ENCODE measurements at regions not wholly inside any gene's neighbourhood (a gene's known extent, or its start where the extent isn't known, plus 50 kb on each side); places are given as distances from the start of the nearest gene placed in this dataset.

GRCh38 chr14:58947814-58948445 is 240.5 kb upstream of the DAAM1 start:
- no peak for DNase-seq (ENCODE audit: low spot score)

- DNase-seq (ENCODE audit: low spot score): no peak
These were observed 237.9 kb upstream of the DAAM1 start for GRCh38 chr14:58950555-58950954.

- no peak for DNase-seq (ENCODE audit: low spot score)
These were observed 237.3 kb upstream of the DAAM1 start for GRCh38 chr14:58951143-58951542.

GRCh38 chr14:58954052-58954451 is 234.4 kb upstream of the DAAM1 start:
- DNase-seq (ENCODE audit: low spot score): no peak

GRCh38 chr14:58954901-58955861 is 233.3 kb upstream of the DAAM1 start:
- DNase-seq (ENCODE audit: low spot score): no peak

- DNase-seq (ENCODE audit: low spot score): no peak
These were observed 227.3 kb upstream of the DAAM1 start for GRCh38 chr14:58961045-58961731.

GRCh38 chr14:58963873-58964597 is 224.4 kb upstream of the DAAM1 start:
- DNase-seq (ENCODE audit: low spot score): no peak

- no peak for DNase-seq (ENCODE audit: low spot score)
These were observed 223.9 kb upstream of the DAAM1 start for GRCh38 chr14:58964598-58964928.

- no peak for DNase-seq (ENCODE audit: low spot score)
These were observed 222.9 kb upstream of the DAAM1 start for GRCh38 chr14:58965601-58966000.

GRCh38 chr14:58966997-58967396 is 221.5 kb upstream of the DAAM1 start:
- no peak for DNase-seq (ENCODE audit: low spot score)

GRCh38 chr14:58969951-58970751 is 218.3 kb upstream of the DAAM1 start:
- no peak for DNase-seq (ENCODE audit: low spot score)

- DNase-seq (ENCODE audit: low spot score): no peak
These were observed 216.0 kb upstream of the DAAM1 start for GRCh38 chr14:58972233-58973017.

- DNase-seq (ENCODE audit: low spot score): no peak
These were observed 211.1 kb upstream of the DAAM1 start for GRCh38 chr14:58977366-58977765.

GRCh38 chr14:58978343-58978742 is 210.1 kb upstream of the DAAM1 start:
- no peak for DNase-seq (ENCODE audit: low spot score)

GRCh38 chr14:58979325-58979724 is 209.1 kb upstream of the DAAM1 start:
- DNase-seq (ENCODE audit: low spot score): no peak

GRCh38 chr14:58981840-58982239 is 206.6 kb upstream of the DAAM1 start:
- DNase-seq (ENCODE audit: low spot score): no peak

GRCh38 chr14:58985786-58986185 is 202.7 kb upstream of the DAAM1 start:
- DNase-seq (ENCODE audit: low spot score): no peak

GRCh38 chr14:58987591-58987990 is 200.9 kb upstream of the DAAM1 start:
- DNase-seq (ENCODE audit: low spot score): no peak

- no peak for DNase-seq (ENCODE audit: low spot score)
These were observed 195.5 kb upstream of the DAAM1 start for GRCh38 chr14:58992935-58993334.

- DNase-seq (ENCODE audit: low spot score): no peak
These were observed 194.3 kb upstream of the DAAM1 start for GRCh38 chr14:58994130-58994529.

- DNase-seq (ENCODE audit: low spot score): no peak
These were observed 184.5 kb upstream of the DAAM1 start for GRCh38 chr14:59004012-59004411.

All from SW480 (cell line).